PC-3 (cell line): ENCODE measurements at regions not wholly inside any gene's neighbourhood (a gene's known extent, or its start where the extent isn't known, plus 50 kb on each side); places are given as distances from the start of the nearest gene placed in this dataset.

Source experiments
- CTCF ChIP-seq: fragments of 300-600 bp; sonication (generic); conservative IDR thresholded peaks from 2 replicates; pipeline ENCODE4 v1.5.1; 2017; ENCODE audit warnings: antibody characterized with exemption, low read depth, mild to moderate bottlenecking, low read length
- EZH2 ChIP-seq: fragments of 300-600 bp; sonication (generic); IDR thresholded peaks from one replicate; pipeline ENCODE4 v1.6.1; 2017; ENCODE audit warnings: antibody characterized with exemption, mild to moderate bottlenecking, low read length; ENCODE audit not compliant: unreplicated experiment
- EZH2phosphoT487 ChIP-seq: fragments of 300-600 bp; sonication (generic); IDR thresholded peaks from 2 replicates; pipeline ENCODE4 v1.6.1; 2018; ENCODE audit warnings: mild to moderate bottlenecking, antibody characterized with exemption, low read length, borderline replicate concordance

GRCh38 chr4:19329077-19329476, 922.6 kb upstream of the SLIT2 start:
- TF ChIP-seq CTCF (no peak), EZH2 (no peak), EZH2phosphoT487 (no peak)
